ENCODE measurements at regions not wholly inside any gene's neighbourhood (a gene's known extent, or its start where the extent isn't known, plus 50 kb on each side); places are given as distances from the start of the nearest gene placed in this dataset.

- no peak for TF ChIP-seq CTCF (IDR thresholded peaks at IDR 0.05; ENCODE audit: low read length)
- TF ChIP-seq EZH2 (optimal IDR thresholded peaks at IDR 0.05; ENCODE audit: low read depth, low read length) = no peak
- TF ChIP-seq EZH2phosphoT487 (IDR thresholded peaks at IDR 0.05; ENCODE audit: low read length) = no peak
Measured at GRCh38 chr9:78848061-78848460, 551.1 kb downstream of the PSAT1 start.
